HepG2 (cell line): ENCODE measurements at regions not wholly inside any gene's neighbourhood (a gene's known extent, or its start where the extent isn't known, plus 50 kb on each side); places are given as distances from the start of the nearest gene placed in this dataset.

Experiments used
- EP300 ChIP-seq, 3 experiments: sonication (generic) in 1 of 3; formaldehyde crosslinking in 1 of 3; IDR thresholded peaks; 2 replicates each; pipeline versions ENCODE4 v1.5.1 to v1.6.1; 2011 to 2020; ENCODE audit warnings: low read depth in 2 of 3, low read length in 2 of 3, borderline replicate concordance in 1 of 3, improper control_type of control experiment in 1 of 3, mild to moderate bottlenecking in 1 of 3, missing genetic modification reagents in 1 of 3, moderate library complexity in 1 of 3
- MAFF ChIP-seq: IDR thresholded peaks from 2 replicates; pipeline ENCODE4 v1.6.1; 2011; ENCODE audit warnings: low read depth, low read length, improper control_type of control experiment
- RARG ChIP-seq: sonication (generic); formaldehyde crosslinking; IDR thresholded peaks from 2 replicates; pipeline ENCODE4 v1.4.0; 2020; ENCODE audit warnings: low read depth, mild to moderate bottlenecking, missing genetic modification reagents
- RELA ChIP-seq: sonication (generic); formaldehyde crosslinking; IDR thresholded peaks from 2 replicates; pipeline ENCODE4 v1.4.0; 2020; ENCODE audit warnings: missing genetic modification reagents
- ZNF777 ChIP-seq: sonication (generic); formaldehyde crosslinking; IDR thresholded peaks from 2 replicates; pipeline ENCODE4 v1.4.0; 2020; ENCODE audit warnings: missing genetic modification reagents
- TF ChIP-seq, protein P1 (sequence below): sonication (generic); formaldehyde crosslinking; IDR thresholded peaks from 2 replicates; pipeline ENCODE4 v1.4.0; 2020; ENCODE audit warnings: missing genetic modification reagents
- TF ChIP-seq, protein P2 (sequence below): sonication (generic); formaldehyde crosslinking; IDR thresholded peaks from 2 replicates; pipeline ENCODE4 v1.5.0; 2020; ENCODE audit warnings: mild to moderate bottlenecking, missing genetic modification reagents, borderline replicate concordance

DNA sequence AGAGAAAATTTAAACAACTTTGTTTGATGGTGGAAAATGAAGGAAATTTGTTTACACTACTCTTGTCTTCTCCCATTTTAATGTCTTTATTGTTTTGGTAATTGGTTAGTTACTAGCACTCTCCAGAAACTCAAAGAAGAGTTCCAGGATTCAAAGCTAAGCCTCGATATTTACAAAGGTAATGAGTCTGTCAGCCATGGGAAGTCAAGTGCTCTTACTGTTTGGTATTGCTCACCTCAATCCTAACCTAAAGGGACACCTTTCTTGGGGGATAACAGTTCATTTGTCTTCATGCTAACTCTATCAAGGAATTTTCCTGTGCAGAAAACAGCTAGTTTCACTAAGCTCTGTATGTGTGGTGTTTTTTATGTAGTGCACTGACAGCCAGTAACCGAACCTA, 222.9 kb upstream of the LMO3 start:
- TF ChIP-seq RARG (no peak), RELA (CRISPR knock-in tag) (no peak), ZNF777 (no peak), EP300 (IDR thresholded peaks at IDR 0.05; ENCODE audit: low read depth in 2 of 2, low read length in 2 of 2) (no peak), EP300 (CRISPR knock-in tag; IDR thresholded peaks at IDR 0.05; ENCODE audit: borderline replicate concordance) (no peak), MAFF (no peak)
- TF ChIP-seq, protein P1, sequence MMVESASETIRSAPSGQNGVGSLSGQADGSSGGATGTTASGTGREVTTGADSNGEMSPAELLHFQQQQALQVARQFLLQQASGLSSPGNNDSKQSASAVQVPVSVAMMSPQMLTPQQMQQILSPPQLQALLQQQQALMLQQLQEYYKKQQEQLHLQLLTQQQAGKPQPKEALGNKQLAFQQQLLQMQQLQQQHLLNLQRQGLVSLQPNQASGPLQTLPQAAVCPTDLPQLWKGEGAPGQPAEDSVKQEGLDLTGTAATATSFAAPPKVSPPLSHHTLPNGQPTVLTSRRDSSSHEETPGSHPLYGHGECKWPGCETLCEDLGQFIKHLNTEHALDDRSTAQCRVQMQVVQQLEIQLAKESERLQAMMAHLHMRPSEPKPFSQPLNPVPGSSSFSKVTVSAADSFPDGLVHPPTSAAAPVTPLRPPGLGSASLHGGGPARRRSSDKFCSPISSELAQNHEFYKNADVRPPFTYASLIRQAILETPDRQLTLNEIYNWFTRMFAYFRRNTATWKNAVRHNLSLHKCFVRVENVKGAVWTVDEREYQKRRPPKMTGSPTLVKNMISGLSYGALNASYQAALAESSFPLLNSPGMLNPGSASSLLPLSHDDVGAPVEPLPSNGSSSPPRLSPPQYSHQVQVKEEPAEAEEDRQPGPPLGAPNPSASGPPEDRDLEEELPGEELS (CRISPR knock-in tag), result no peak
- TF ChIP-seq, protein P2, sequence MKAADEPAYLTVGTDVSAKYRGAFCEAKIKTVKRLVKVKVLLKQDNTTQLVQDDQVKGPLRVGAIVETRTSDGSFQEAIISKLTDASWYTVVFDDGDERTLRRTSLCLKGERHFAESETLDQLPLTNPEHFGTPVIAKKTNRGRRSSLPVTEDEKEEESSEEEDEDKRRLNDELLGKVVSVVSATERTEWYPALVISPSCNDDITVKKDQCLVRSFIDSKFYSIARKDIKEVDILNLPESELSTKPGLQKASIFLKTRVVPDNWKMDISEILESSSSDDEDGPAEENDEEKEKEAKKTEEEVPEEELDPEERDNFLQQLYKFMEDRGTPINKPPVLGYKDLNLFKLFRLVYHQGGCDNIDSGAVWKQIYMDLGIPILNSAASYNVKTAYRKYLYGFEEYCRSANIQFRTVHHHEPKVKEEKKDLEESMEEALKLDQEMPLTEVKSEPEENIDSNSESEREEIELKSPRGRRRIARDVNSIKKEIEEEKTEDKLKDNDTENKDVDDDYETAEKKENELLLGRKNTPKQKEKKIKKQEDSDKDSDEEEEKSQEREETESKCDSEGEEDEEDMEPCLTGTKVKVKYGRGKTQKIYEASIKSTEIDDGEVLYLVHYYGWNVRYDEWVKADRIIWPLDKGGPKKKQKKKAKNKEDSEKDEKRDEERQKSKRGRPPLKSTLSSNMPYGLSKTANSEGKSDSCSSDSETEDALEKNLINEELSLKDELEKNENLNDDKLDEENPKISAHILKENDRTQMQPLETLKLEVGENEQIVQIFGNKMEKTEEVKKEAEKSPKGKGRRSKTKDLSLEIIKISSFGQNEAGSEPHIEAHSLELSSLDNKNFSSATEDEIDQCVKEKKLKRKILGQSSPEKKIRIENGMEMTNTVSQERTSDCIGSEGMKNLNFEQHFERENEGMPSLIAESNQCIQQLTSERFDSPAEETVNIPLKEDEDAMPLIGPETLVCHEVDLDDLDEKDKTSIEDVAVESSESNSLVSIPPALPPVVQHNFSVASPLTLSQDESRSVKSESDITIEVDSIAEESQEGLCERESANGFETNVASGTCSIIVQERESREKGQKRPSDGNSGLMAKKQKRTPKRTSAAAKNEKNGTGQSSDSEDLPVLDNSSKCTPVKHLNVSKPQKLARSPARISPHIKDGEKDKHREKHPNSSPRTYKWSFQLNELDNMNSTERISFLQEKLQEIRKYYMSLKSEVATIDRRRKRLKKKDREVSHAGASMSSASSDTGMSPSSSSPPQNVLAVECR, result no peak
